ENCODE measurements at regions not wholly inside any gene's neighbourhood (a gene's known extent, or its start where the extent isn't known, plus 50 kb on each side); places are given as distances from the start of the nearest gene placed in this dataset.
"Not testable (repeated sequence)": the region's sequence is repeated elsewhere in the genome, so short reads cannot be mapped to it uniquely, and the experiment has no call there.

GRCh38 chr11:39363571-39363970 is 2095.9 kb downstream of the LRRC4C start:
- no peaks in the 10 kb centered on the region for H3K36me3 ChIP-seq (replicated peaks; ENCODE audit: control insufficient read depth, insufficient read depth, low read length)
- no peak overlapping the region for H3K4me3 ChIP-seq (ENCODE audit: insufficient read depth, low read depth, low read length)
- H3K27me3 ChIP-seq (ENCODE audit: control insufficient read depth, insufficient read depth, low read length): no peaks in the 10 kb centered on the region
- no peak for DNase-seq

DNA sequence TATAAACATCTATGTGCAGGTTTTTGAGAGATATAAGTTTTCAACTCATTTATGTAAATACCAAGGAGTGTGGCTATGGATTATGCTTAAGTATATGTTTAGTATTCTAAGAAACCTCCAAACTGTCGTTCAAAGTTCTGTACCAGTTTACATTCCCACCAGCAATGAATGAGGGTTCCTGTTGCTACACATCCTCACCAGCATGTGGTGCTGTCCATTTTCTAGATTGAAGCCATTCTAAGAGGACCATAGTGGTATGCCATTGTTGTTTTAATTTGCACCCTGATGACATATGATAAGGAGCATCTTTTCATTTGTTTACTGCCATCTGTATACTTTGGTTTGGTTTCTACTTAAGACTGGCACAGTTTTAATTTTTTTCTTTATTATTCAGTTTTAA is 2097.9 kb downstream of the LRRC4C start:
- Histone ChIP-seq H3K4me3 (ENCODE audit: insufficient read depth, low read depth, low read length) (no peak overlapping the region), H3K27me3 (ENCODE audit: control insufficient read depth, insufficient read depth, low read length) (no peaks in the 10 kb centered on the region), H3K36me3 (replicated peaks; ENCODE audit: control insufficient read depth, insufficient read depth, low read length) (no peaks in the 10 kb centered on the region)
- DNase-seq: no peak

GRCh38 chr11:39345834-39346442 is 2113.5 kb downstream of the LRRC4C start:
- no peak for DNase-seq
- H3K4me3 ChIP-seq (ENCODE audit: insufficient read depth, low read depth, low read length): no peak overlapping the region
- no peaks in the 10 kb centered on the region for H3K36me3 ChIP-seq (replicated peaks; ENCODE audit: control insufficient read depth, insufficient read depth, low read length)
- H3K27me3 ChIP-seq (ENCODE audit: control insufficient read depth, insufficient read depth, low read length): no peaks in the 10 kb centered on the region

DNA sequence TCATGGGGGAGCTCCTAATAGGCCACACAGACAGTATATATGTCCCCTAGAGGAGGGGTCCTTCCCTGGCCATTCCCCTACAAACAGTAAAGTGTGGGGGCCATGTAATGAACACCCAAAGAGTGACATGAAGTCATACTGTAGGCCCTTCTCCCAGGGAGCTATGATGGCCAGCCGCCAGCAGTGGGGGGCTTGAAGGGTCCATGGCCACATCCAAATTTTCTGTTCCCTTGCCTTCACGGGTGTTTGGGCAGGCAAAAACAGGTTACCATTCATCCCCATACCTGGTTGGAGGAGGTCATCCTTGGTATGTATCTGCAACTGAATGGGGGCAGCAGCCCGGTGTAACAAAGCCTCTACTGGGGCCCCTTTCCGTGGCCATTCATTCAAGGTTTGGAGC is 2118.0 kb downstream of the LRRC4C start:
- DNase-seq: no peak

GRCh38 chr11:39333006-39333405 is 2126.4 kb downstream of the LRRC4C start:
- not testable (repeated sequence) for H3K4me3 ChIP-seq (ENCODE audit: insufficient read depth, low read depth, low read length); H3K36me3 ChIP-seq (replicated peaks; ENCODE audit: control insufficient read depth, insufficient read depth, low read length); H3K27me3 ChIP-seq (ENCODE audit: control insufficient read depth, insufficient read depth, low read length); DNase-seq

More for the DNA sequence above, 2118.0 kb downstream of the LRRC4C start:
- Histone ChIP-seq H3K27me3 (ENCODE audit: control insufficient read depth, insufficient read depth, low read length) (no peaks in the 10 kb centered on the region), H3K4me3 (ENCODE audit: insufficient read depth, low read depth, low read length) (no peak overlapping the region), H3K36me3 (replicated peaks; ENCODE audit: control insufficient read depth, insufficient read depth, low read length) (no peaks in the 10 kb centered on the region)

DNA sequence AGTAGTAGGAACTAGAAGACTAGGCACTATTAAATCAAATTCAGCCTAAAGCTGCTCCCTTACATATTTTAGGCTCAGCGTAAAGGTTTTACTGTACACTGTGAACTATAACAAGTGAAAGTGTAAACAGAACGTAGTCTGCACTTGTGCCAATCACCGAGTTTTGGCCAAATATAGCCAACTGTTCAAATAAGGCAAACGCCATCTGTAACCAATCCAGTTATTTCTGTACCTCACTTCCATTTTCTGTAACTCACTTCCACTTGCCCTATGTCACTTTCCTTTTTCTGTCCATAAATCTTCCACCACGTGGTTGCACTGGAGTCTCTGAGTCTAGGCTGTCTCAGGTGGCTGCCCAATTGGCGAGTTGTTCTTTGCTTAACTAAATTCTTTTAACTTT is 2132.2 kb downstream of the LRRC4C start:
- no peaks in the 10 kb centered on the region for H3K36me3 ChIP-seq (replicated peaks; ENCODE audit: control insufficient read depth, insufficient read depth, low read length)
- H3K4me3 ChIP-seq (ENCODE audit: insufficient read depth, low read depth, low read length): no peak overlapping the region
- H3K27me3 ChIP-seq (ENCODE audit: control insufficient read depth, insufficient read depth, low read length): no peaks in the 10 kb centered on the region
- no peak for DNase-seq

GRCh38 chr11:39311888-39312287 is 2147.6 kb downstream of the LRRC4C start:
- H3K36me3 ChIP-seq (replicated peaks; ENCODE audit: control insufficient read depth, insufficient read depth, low read length); H3K27me3 ChIP-seq (ENCODE audit: control insufficient read depth, insufficient read depth, low read length); H3K4me3 ChIP-seq (ENCODE audit: insufficient read depth, low read depth, low read length); DNase-seq: not testable (repeated sequence)

GRCh38 chr11:39304586-39304985 is 2154.9 kb downstream of the LRRC4C start:
- DNase-seq: no peak
- Histone ChIP-seq H3K27me3 (ENCODE audit: control insufficient read depth, insufficient read depth, low read length) (no peaks in the 10 kb centered on the region), H3K36me3 (replicated peaks; ENCODE audit: control insufficient read depth, insufficient read depth, low read length) (no peaks in the 10 kb centered on the region), H3K4me3 (ENCODE audit: insufficient read depth, low read depth, low read length) (no peak overlapping the region)

DNA sequence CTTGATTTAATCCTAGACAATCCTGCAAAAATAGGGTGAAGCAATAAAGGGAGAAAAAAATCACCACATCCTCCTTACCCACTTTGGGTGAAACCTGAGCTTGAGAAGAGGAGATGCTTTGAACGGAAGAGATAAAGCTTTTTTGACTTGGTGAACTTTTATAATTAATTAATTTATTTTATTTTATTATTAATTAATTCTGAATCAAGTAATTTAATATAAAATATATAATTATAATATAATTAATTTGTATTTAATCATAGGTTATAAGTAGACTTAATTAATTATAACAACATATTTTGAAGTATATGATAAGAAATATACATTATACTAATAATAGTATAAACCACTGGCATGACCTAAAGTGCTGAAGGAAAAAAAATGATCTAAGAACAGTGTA is 2164.8 kb downstream of the LRRC4C start:
- no peak overlapping the region for H3K4me3 ChIP-seq (ENCODE audit: insufficient read depth, low read depth, low read length)
- no peaks in the 10 kb centered on the region for H3K36me3 ChIP-seq (replicated peaks; ENCODE audit: control insufficient read depth, insufficient read depth, low read length)
- no peaks in the 10 kb centered on the region for H3K27me3 ChIP-seq (ENCODE audit: control insufficient read depth, insufficient read depth, low read length)
- DNase-seq: no peak

- H3K27me3 ChIP-seq (ENCODE audit: control insufficient read depth, insufficient read depth, low read length): no peaks in the 10 kb centered on the region
- H3K36me3 ChIP-seq (replicated peaks; ENCODE audit: control insufficient read depth, insufficient read depth, low read length): no peaks in the 10 kb centered on the region
- H3K4me3 ChIP-seq (ENCODE audit: insufficient read depth, low read depth, low read length): no peak overlapping the region
- no peak for DNase-seq
Observed at GRCh38 chr11:39288011-39288410, 2171.4 kb downstream of the LRRC4C start.

DNA sequence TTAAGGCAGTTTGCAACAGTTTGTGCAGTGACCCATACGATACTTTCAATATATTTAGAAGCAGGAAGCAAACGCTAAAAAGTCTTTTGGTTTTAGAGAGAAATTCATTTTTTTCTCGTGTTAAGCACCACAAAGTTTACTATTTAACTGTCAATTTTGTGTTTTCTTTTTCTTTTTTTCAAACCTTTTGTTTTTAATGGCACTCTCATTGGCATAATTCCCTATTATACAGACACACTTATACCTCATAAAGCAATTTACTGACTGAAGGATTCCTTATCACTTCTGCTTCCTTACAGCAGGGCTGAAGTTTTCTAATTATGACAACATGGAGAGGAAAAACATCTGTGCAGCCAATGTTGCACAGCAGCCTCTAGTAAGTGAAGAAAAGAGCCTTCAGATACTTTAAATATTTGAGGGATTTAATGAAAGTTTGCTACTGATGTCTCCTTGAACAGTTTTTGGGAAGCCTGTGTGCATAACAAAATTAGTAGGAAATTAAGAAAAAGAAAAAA is 2191.2 kb downstream of the LRRC4C start:
- no peaks in the 10 kb centered on the region for H3K36me3 ChIP-seq (replicated peaks; ENCODE audit: control insufficient read depth, insufficient read depth, low read length)
- H3K27me3 ChIP-seq (ENCODE audit: control insufficient read depth, insufficient read depth, low read length): no peaks in the 10 kb centered on the region
- no peak overlapping the region for H3K4me3 ChIP-seq (ENCODE audit: insufficient read depth, low read depth, low read length)
- DNase-seq: no peak

DNA sequence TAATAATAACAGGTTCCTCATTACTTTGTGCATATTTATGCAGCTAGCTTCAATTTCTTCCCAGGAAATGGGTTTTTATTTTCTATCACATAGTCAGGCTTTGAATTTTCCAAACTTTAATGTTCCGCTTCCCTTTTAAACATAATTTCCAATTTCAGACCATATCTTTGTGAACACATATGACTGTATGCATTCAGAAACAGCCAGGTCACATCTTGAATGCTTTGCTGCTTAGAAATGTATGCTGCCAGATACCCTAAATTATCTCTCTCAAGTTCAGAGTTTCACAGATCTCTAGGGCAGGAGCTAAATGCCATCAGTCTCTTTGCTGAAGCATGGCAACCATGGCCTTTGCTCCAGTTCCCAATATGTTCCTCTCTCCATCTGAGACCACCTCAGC is 2203.8 kb downstream of the LRRC4C start:
- H3K27me3 ChIP-seq (ENCODE audit: control insufficient read depth, insufficient read depth, low read length): no peaks in the 10 kb centered on the region
- no peak for DNase-seq

DNA sequence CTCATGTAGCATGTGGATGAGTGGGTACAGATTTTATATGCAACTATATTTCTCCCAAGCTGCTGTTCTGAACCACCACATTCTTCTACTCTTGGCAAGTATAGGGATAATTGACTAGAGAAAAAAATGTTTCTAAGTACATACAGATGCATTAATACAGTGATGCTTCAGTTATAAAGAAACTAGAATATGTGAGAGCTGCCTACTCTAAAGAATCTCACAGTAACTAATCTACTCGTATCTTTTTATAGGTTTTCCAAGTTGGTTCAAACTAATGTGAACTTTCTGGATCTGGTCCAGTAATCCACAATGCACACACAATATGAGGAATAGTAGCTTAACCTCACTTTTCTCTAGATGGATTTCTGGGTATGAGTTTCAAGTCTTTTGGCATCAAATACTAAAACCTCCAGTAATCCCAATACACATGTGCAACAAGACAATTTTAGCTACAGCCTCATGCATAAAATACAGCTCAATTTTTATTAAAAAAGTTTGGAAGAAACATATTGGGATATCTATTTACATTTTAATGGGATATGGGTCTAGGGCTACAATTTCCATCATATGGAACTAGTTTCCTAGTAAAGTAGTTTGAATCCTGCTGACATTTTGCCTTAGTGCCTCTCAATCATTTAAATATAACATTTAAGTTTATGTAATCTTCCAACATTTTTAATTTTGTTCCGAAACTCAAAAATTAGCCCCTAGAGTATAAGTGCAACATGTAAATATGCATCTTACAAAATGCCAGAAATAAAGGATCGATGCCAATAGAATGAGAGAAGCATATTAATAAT is 2209.7 kb downstream of the LRRC4C start:
- H3K4me3 ChIP-seq (ENCODE audit: insufficient read depth, low read depth, low read length): no peak overlapping the region
- no peaks in the 10 kb centered on the region for H3K36me3 ChIP-seq (replicated peaks; ENCODE audit: control insufficient read depth, insufficient read depth, low read length)
- DNase-seq: no peak
- H3K27me3 ChIP-seq (ENCODE audit: control insufficient read depth, insufficient read depth, low read length): no peaks in the 10 kb centered on the region

More for the DNA sequence above, 2203.8 kb downstream of the LRRC4C start:
- Histone ChIP-seq H3K4me3 (ENCODE audit: insufficient read depth, low read depth, low read length) (no peak overlapping the region), H3K36me3 (replicated peaks; ENCODE audit: control insufficient read depth, insufficient read depth, low read length) (no peaks in the 10 kb centered on the region)

- Histone ChIP-seq H3K27me3 (ENCODE audit: control insufficient read depth, insufficient read depth, low read length) (no peaks in the 10 kb centered on the region), H3K4me3 (ENCODE audit: insufficient read depth, low read depth, low read length) (no peak overlapping the region), H3K36me3 (replicated peaks; ENCODE audit: control insufficient read depth, insufficient read depth, low read length) (no peaks in the 10 kb centered on the region)
- DNase-seq: no peak
Observed at GRCh38 chr11:39247570-39248137, 2211.8 kb downstream of the LRRC4C start.

DNA sequence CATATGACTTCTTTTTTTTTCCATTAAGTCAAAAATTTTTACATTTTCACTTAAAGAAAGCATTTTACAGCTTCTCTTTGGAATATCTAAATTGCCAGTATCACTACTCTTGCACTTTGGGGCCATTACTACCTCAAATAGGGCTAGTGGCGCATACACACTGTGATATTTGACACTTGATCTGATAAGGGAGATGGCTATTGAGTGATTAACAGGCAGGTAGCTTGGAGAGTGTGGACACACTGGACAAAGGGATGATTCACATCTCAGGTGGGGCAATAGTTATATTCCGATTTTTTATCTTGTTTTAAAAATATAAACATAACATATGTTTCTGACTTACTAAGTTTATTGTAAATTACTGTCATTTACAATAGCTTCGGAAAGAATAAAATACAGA is 2219.9 kb downstream of the LRRC4C start:
- H3K36me3 ChIP-seq (replicated peaks; ENCODE audit: control insufficient read depth, insufficient read depth, low read length): no peaks in the 10 kb centered on the region
- H3K4me3 ChIP-seq (ENCODE audit: insufficient read depth, low read depth, low read length): no peak overlapping the region
- no peak for DNase-seq
- no peaks in the 10 kb centered on the region for H3K27me3 ChIP-seq (ENCODE audit: control insufficient read depth, insufficient read depth, low read length)

Data from H7 (cell line).